ENCODE measurements at regions not wholly inside any gene's neighbourhood (a gene's known extent, or its start where the extent isn't known, plus 50 kb on each side); places are given as distances from the start of the nearest gene placed in this dataset.
A peak's percentile ranks its signal among the peaks of the same experiment; 100 is the strongest.

DNA sequence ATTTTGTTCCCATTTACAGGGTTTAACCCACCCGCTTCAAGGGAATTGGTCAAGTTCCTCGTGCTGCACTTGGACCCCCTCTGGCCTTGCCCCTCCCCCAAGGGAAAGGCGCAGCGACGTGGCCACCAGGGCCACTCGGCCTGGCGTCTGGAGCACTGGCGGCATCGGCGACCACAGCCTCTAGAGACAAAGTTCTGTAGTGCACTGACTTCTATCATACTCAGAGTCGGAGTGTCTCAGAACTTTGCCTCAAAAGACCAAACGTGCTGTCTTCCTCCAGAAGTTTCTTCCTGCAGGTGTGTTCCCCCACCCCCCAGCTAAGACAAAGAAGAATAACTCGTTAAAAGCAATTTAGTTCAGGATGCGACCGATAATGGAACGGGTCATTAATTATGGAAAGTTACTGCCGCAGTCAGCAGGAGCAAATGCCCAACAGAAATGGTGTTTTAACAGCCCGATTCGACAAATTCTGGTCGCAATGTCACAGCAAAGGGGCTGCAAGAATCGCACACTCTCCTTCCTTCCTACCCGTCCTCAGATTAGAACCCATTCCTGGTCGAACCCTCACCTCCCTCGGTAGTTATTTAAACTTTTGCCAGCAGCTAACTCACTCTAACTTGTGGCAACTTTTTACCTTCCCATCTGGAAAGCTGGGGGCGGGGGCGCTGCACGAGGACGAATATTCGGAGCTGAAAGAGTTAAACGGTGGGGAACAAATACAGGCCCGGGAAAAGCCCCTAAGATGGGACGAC lies 202.1 kb upstream of the NFE2L3 start:
- H3K27ac Mint-ChIP-seq = peak overlapping the region; percentile 66
- ATAC-seq (replicated peaks) (peak in 1 of 2 donors; percentile 38), DNase-seq (no peak)

DNA sequence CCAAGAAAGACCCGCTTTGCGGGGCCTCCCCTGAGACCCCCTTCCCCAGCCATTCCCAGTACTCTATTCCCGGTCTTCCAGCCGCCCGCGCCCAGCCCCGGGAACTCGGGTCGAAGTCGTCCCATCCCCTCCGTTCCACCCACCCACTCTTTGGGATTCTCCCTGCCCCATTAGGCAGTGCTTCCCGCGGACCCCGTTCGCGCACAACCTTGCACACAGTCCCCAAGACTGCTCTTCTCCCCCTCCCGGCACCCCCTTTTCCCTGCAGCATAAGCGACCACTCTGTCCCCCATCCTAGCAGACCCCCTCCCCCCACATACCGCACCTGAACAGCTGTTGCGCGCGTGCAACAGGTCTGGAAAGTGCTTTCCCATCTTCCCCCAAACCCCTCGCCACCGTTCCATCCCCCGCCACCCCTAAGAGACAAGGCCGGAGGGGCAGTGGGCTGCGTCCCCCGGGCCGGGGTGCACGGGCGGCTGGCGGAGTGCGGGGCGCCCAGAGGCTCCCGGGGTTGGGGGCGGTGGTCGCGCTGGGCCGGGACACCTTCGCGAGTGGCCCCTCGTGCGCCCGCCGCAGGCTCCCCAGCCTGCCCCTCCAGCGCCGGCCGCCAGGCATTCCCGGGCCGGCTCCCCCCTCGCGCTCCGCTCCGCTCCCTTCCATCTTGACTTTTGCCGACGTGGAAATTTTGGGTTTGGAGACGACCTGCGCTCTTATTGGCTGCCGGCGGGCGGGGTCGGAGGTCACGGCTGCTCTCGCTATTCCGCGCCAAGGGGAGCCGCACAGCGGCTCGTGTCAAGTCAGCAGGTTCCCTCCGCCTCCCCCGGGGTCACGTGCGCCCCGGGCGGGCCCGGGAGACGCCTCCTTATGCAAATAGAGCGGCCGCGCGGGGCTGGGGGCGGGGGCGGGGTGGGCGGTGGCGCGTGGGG lies 201.2 kb upstream of the NFE2L3 start:
- peaks cover 42 to 46% of the 10 kb centered on the region in 2 donors for H3K27me3 Mint-ChIP-seq
- H3K4me1 Mint-ChIP-seq = peaks cover 10 to 31% of the 10 kb centered on the region in 2 donors
- DNase-seq (peak; percentile 75), ATAC-seq (replicated peaks) (peak; percentile 95 to 96)
- H3K4me3 Mint-ChIP-seq = peak overlapping the region; percentile 92 to 94
- H3K36me3 Mint-ChIP-seq = no peaks in the 10 kb centered on the region
- peak overlapping the region; percentile 82 for H3K27ac Mint-ChIP-seq
- H3K9me3 Mint-ChIP-seq = no peaks in the 10 kb centered on the region

More for the DNA sequence above, 202.1 kb upstream of the NFE2L3 start:
- Mint-ChIP-seq H3K4me1 (peaks cover 10 to 31% of the 10 kb centered on the region in 2 donors), H3K4me3 (peak overlapping the region; percentile 81 to 92), H3K27me3 (peaks cover 50 to 55% of the 10 kb centered on the region in 2 donors), H3K9me3 (no peaks in the 10 kb centered on the region), H3K36me3 (no peaks in the 10 kb centered on the region)

DNA sequence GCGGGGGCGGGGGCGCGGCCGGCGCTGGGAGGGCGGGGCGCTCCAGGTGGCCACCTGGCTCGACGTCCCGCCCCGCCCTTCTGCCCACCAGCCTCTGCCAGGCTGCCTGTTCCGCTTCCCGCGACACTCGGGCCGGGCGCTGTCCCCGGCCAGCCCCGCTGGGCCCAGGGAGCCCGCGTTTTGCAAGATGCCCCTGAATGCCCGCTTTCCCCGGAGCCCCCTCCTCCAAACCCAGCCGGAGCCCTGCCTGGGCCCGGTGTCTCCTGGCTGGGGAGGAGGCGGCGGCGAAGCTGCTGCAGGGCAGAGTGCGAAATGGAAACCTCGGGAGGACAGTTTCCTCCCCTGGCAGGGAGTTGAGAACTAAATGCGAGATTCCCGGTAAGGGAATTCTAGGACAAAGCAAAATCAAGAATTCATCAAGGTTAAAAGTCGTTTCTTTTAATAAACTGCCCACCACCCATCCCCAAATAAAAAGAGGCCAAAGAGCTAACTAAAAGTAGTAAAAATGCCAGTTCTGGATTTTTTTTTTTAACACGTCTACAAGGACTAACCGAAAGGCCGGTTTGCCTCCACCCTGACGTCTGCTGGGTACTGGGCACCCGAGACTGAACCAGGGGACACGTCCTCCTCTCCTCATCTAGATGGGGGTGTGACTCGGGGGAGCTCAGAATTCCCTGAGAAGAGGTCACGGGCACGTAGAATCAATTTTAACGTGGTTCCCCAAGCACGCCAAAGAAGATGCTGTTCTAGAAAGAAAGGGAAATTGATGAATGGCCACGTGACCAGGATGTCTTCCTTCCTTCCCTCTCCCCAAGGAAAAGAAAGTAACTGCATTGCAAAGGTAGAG lies 200.4 kb upstream of the NFE2L3 start:
- Mint-ChIP-seq H3K4me3 (peak overlapping the region; percentile 48 to 92), H3K27me3 (peaks cover 39 to 47% of the 10 kb centered on the region in 2 donors), H3K27ac (no peak overlapping the region), H3K4me1 (peaks cover 10 to 31% of the 10 kb centered on the region in 2 donors), H3K9me3 (no peaks in the 10 kb centered on the region), H3K36me3 (no peaks in the 10 kb centered on the region)
- ATAC-seq (replicated peaks) (peak; percentile 67 to 72), DNase-seq (no peak)

DNA sequence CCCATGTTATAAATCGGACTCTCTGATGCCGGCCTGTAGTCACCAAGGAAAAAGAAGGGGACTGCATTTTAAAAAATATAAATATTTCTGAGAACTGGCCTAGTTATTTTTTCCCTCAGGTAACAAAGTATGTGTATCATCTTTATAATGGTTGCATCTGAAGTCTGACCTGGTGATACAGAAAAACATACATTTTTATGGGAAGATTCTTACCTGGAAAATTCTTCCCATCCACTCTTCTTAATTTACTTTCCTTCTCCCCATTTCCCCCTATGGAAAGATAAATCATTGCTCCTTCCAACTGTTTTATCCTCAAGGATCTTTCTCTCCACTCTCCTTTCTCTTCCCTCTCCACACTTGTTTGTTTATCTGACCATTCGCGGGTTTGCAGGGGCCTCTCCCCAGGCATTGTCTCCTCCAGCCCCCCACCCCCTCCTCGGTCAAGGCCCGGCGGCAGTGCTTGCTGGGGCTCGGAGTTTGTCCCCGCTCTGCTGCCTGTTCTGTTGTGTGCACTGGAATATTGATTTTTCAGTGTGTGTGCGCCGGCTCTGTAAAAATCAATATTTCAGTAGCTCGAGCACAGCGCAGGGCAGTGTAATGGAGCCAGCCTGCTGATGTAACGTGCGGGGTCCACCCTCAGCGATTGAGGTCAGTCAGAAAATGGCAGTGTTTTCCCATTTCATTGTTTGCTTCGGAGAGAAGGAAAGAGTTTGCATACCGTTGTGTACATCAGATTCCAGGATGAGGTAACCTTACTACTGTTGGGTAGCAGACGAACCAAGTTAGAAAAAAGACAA lies 199.5 kb upstream of the NFE2L3 start:
- no peak overlapping the region for H3K27ac Mint-ChIP-seq
- H3K27me3 Mint-ChIP-seq = peaks cover 36 to 50% of the 10 kb centered on the region in 2 donors
- H3K36me3 Mint-ChIP-seq = no peaks in the 10 kb centered on the region
- peaks cover 10 to 31% of the 10 kb centered on the region in 2 donors for H3K4me1 Mint-ChIP-seq
- H3K9me3 Mint-ChIP-seq = no peaks in the 10 kb centered on the region
- ATAC-seq (replicated peaks) = no peak
- H3K4me3 Mint-ChIP-seq = peak overlapping the region in 1 of 2 donors; percentile 3
- no peak for DNase-seq

DNA sequence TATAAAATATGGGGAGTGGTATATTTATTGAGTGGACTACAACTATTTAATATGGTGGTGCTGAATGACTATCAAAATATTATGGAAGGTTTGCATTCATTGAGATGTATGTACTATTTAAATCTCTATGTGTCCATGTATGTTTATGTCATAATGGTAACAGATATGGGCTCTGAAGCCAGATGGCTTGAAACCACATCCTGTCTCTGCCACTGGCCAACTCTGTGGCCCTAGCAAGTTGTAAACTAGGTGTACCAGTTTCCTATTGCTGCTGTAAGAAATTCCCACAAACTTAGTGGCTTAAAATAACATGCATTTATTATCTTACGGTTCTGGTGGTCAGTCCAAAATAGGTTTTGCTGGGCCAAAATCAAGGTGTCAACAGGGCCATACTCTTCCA lies 198.1 kb upstream of the NFE2L3 start:
- Mint-ChIP-seq H3K9me3 (no peaks in the 10 kb centered on the region), H3K27ac (no peak overlapping the region), H3K4me1 (peaks cover 7 to 26% of the 10 kb centered on the region in 2 donors), H3K27me3 (peaks cover 26 to 36% of the 10 kb centered on the region in 2 donors), H3K36me3 (no peaks in the 10 kb centered on the region), H3K4me3 (no peak overlapping the region)
- ATAC-seq (replicated peaks) (no peak), DNase-seq (no peak)

DNA sequence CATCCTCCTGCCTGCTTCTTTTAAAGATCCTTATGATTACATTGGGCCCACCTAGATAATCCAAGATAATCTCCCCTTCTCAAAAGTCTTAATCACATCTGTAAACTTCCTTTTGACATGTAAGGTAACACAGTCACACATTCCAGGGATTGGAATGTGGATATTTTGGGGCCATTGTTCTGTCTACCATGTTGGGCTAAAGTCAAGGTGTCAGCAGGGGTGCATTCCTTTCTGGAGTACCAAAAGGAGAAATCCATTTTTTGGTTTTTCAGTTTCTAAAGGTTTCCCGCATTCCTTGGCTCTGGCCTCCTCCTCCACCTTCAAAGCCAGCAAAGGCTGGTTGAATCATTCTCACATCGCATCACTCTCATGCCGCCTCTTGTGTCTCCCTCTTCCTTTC lies 197.6 kb upstream of the NFE2L3 start:
- Mint-ChIP-seq H3K36me3 (no peaks in the 10 kb centered on the region), H3K4me1 (peaks cover 7 to 26% of the 10 kb centered on the region in 2 donors), H3K4me3 (no peak overlapping the region)

DNA sequence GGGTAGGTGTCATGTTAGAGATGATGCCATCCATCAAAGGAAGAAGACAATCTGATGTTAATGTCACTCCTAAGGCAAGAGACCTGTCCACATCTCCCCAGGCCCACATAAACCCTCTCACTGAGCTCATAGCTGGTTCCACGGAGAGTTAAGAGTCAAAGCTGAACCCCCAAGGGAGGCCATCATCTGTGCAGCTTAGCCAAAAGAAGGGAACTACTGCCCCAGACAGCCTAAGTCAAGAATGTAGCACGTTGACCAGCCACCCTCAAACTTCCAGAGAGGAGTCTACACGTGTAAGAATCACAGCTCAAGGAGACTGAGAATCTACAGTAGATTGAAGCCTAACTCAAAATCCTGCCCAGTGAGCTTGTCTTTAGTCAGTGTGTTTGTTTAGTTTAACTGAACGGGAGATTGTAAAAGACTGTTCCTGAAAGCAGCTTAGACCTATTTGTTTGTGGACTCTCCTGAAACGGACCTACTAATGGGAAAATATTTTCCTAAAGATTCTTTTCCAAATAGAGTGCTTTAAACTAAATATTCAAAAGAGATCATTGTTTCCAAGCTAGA lies 192.7 kb upstream of the NFE2L3 start:
- ATAC-seq (replicated peaks) = no peak
- H3K4me3 Mint-ChIP-seq = no peak overlapping the region
- peaks cover 0 to 2% of the 10 kb centered on the region in 2 donors for H3K4me1 Mint-ChIP-seq
- peaks cover 25 to 42% of the 10 kb centered on the region in 2 donors for H3K27me3 Mint-ChIP-seq
- no peak overlapping the region for H3K27ac Mint-ChIP-seq
- DNase-seq = no peak
- H3K9me3 Mint-ChIP-seq = peaks cover 3% of the 10 kb centered on the region in 2 donors
- H3K36me3 Mint-ChIP-seq = no peaks in the 10 kb centered on the region

More for the DNA sequence above, 197.6 kb upstream of the NFE2L3 start:
- no peaks in the 10 kb centered on the region for H3K9me3 Mint-ChIP-seq
- ATAC-seq (replicated peaks) (no peak), DNase-seq (no peak)
- H3K27ac Mint-ChIP-seq = no peak overlapping the region
- H3K27me3 Mint-ChIP-seq = peaks cover 21 to 31% of the 10 kb centered on the region in 2 donors

DNA sequence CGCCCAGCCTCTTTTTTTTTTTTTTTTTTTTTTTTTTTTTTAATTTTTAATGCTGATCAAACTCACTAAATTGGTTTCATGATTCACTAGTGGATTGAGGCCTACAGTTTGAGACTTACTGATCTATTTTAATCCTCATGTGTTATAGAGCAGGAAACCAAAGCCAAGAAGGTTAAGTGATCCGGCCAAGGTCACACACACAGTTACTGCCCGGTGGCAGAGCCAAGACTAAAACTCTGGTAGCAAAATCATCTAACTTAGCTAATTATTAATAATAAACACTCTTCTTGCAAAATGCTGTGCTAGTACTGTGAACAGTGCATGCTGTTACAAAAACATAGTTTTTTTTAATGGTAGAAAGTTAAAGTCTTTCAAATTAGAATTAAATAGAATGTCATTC lies 188.3 kb upstream of the NFE2L3 start:
- Mint-ChIP-seq H3K36me3 (no peaks in the 10 kb centered on the region), H3K4me1 (peaks cover 16 to 22% of the 10 kb centered on the region in 2 donors), H3K27ac (no peak overlapping the region), H3K27me3 (peaks cover 58 to 78% of the 10 kb centered on the region in 2 donors), H3K9me3 (peaks cover 3 to 6% of the 10 kb centered on the region in 2 donors), H3K4me3 (no peak overlapping the region)
- no peak for DNase-seq
- no peak for ATAC-seq (replicated peaks)

DNA sequence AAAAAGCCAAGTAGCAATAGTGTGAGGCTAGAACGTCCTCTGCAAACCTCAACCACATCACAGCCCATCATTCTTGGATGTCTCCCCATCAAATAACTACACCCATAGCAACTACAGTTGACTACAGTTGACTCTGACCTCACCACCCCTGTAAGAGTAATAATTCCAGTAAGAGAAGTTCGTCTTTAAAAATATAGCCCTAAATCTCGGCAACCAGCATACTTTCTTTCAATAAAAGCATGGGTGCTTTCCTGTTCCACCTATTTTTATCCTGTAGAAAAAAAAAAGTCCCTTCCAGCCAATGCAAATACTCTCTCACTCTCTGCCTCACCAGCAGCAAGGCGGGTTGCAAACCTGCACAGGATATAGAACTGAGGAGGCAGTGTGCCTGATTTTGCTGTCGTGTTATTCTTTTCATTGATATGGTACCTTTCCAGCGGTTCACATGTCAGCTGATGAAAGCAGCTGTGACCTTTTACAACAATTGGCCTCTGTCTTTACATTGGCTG lies 187.5 kb upstream of the NFE2L3 start:
- H3K27ac Mint-ChIP-seq = peak overlapping the region; percentile 20
- H3K4me3 Mint-ChIP-seq = peak overlapping the region in 1 of 2 donors; percentile 49
- peaks cover 58 to 78% of the 10 kb centered on the region in 2 donors for H3K27me3 Mint-ChIP-seq
- H3K9me3 Mint-ChIP-seq = peaks cover 3 to 6% of the 10 kb centered on the region in 2 donors
- H3K4me1 Mint-ChIP-seq = peaks cover 16 to 23% of the 10 kb centered on the region in 2 donors
- no peak for DNase-seq
- H3K36me3 Mint-ChIP-seq = no peaks in the 10 kb centered on the region
- peak in 1 of 2 donors; percentile 24 for ATAC-seq (replicated peaks)

DNA sequence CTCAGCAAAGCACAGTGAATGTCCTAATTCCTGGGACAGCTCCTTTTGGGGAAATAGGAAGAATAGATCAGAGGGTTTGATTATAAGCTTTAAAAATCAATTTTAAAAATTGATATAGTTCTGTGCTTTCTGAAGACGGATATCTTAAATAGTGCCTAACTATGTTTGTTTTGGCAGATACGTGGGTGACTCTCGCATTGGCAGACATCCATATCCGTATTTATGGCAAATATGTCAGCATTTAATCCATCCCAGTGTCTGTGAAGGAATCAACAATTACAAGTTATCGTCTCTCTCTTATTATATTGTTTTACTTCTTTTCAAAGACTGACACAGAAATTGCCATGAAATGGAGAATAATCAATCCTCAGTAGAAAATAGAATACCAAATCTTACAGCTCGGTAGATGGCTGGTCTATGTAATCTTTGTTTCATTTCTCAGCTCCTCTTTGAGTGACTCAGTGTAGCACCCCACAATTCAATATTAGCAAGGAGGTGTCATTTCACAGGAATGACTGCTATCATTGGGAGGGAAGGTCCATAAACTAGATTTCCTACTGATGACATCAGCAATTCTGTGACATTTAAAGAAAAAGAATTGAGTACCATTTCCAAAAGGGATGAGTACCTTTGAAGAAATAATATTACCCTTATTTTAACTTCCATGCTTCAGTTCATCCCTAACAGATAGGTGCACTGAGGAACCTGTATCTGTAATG lies 186.4 kb upstream of the NFE2L3 start:
- Mint-ChIP-seq H3K4me3 (no peak overlapping the region), H3K9me3 (peaks cover 3 to 6% of the 10 kb centered on the region in 2 donors), H3K36me3 (no peaks in the 10 kb centered on the region), H3K27ac (no peak overlapping the region), H3K4me1 (peaks cover 16 to 23% of the 10 kb centered on the region in 2 donors), H3K27me3 (peaks cover 55 to 73% of the 10 kb centered on the region in 2 donors)
- no peak for DNase-seq
- no peak for ATAC-seq (replicated peaks)

DNA sequence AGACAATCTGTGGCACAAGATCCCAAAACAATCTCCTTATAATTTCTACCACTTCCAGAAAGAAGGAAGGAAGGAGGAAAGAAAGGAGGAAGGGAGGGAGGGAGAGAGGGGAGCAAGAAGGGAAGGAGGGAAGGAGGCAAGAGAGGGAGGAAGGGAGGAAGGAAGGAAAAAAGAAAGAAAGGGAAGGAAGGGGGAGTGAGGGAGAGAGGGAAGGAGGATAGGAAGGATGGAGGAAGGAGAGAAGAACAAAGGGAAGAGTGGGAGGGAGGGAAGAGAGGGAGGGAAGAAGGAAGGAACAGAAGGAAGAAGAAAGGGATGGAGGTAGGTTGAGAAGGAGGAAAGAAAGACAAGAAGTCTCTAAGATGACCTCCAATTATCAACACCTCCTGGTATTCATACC lies 185.5 kb upstream of the NFE2L3 start:
- DNase-seq = no peak
- ATAC-seq (replicated peaks) = no peak
- peaks cover 16 to 21% of the 10 kb centered on the region in 2 donors for H3K4me1 Mint-ChIP-seq
- no peak overlapping the region for H3K27ac Mint-ChIP-seq
- peaks cover 57 to 73% of the 10 kb centered on the region in 2 donors for H3K27me3 Mint-ChIP-seq
- H3K36me3 Mint-ChIP-seq = no peaks in the 10 kb centered on the region
- H3K9me3 Mint-ChIP-seq = peaks cover 0 to 3% of the 10 kb centered on the region in 2 donors
- H3K4me3 Mint-ChIP-seq = no peak overlapping the region

Data from stimulated activated naive B cell treated with anti-CD40 and anti-IgM and Interleukin-4, amounts not matched to agents 10 μg/mL and 1 μg/mL and 100 μg/mL, for 72 hours (primary cell).